ENCODE measurements at regions not wholly inside any gene's neighbourhood (a gene's known extent, or its start where the extent isn't known, plus 50 kb on each side); places are given as distances from the start of the nearest gene placed in this dataset.

- TF ChIP-seq CTCF (IDR thresholded peaks at IDR 0.05 in 4 of 5, conservative IDR thresholded peaks at IDR 0.05 in 1 of 5) = no peak
- no peak for TF ChIP-seq POLR2A (IDR thresholded peaks at IDR 0.05)
These were observed 127.6 kb upstream of the GSC start for GRCh38 chr14:94897561-94897960.

Measured in gastrocnemius medialis (tissue), 4 donors.